ENCODE measurements at regions not wholly inside any gene's neighbourhood (a gene's known extent, or its start where the extent isn't known, plus 50 kb on each side); places are given as distances from the start of the nearest gene placed in this dataset.

DNA sequence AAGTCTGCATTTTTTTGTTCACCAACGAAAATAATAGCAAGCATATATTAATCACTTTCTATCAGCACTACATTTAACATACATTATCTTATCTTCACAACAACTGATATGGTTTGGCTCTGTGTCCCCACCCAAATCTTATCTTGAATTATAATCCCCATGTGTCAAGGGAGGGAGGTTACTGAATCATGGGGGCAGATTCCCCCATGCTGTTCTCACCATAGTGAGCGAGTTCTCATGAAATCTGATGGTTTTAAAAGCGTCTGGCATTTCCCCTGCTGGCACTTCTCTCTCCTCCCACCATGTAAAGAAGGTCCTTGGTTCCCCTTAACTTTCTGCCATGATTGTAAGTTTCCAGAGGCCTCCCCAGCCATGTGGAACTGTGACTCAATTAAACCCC lies 235.7 kb upstream of the RXFP2 start (continued):
- TF ChIP-seq, protein P1, sequence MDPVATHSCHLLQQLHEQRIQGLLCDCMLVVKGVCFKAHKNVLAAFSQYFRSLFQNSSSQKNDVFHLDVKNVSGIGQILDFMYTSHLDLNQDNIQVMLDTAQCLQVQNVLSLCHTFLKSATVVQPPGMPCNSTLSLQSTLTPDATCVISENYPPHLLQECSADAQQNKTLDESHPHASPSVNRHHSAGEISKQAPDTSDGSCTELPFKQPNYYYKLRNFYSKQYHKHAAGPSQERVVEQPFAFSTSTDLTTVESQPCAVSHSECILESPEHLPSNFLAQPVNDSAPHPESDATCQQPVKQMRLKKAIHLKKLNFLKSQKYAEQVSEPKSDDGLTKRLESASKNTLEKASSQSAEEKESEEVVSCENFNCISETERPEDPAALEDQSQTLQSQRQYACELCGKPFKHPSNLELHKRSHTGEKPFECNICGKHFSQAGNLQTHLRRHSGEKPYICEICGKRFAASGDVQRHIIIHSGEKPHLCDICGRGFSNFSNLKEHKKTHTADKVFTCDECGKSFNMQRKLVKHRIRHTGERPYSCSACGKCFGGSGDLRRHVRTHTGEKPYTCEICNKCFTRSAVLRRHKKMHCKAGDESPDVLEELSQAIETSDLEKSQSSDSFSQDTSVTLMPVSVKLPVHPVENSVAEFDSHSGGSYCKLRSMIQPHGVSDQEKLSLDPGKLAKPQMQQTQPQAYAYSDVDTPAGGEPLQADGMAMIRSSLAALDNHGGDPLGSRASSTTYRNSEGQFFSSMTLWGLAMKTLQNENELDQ (CRISPR knock-in tag; IDR thresholded peaks at IDR 0.05; ENCODE audit: borderline replicate concordance) = no peak
- TF ChIP-seq, protein P2, sequence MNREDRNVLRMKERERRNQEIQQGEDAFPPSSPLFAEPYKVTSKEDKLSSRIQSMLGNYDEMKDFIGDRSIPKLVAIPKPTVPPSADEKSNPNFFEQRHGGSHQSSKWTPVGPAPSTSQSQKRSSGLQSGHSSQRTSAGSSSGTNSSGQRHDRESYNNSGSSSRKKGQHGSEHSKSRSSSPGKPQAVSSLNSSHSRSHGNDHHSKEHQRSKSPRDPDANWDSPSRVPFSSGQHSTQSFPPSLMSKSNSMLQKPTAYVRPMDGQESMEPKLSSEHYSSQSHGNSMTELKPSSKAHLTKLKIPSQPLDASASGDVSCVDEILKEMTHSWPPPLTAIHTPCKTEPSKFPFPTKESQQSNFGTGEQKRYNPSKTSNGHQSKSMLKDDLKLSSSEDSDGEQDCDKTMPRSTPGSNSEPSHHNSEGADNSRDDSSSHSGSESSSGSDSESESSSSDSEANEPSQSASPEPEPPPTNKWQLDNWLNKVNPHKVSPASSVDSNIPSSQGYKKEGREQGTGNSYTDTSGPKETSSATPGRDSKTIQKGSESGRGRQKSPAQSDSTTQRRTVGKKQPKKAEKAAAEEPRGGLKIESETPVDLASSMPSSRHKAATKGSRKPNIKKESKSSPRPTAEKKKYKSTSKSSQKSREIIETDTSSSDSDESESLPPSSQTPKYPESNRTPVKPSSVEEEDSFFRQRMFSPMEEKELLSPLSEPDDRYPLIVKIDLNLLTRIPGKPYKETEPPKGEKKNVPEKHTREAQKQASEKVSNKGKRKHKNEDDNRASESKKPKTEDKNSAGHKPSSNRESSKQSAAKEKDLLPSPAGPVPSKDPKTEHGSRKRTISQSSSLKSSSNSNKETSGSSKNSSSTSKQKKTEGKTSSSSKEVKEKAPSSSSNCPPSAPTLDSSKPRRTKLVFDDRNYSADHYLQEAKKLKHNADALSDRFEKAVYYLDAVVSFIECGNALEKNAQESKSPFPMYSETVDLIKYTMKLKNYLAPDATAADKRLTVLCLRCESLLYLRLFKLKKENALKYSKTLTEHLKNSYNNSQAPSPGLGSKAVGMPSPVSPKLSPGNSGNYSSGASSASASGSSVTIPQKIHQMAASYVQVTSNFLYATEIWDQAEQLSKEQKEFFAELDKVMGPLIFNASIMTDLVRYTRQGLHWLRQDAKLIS (CRISPR knock-in tag; IDR thresholded peaks at IDR 0.05) = no peak

DNA sequence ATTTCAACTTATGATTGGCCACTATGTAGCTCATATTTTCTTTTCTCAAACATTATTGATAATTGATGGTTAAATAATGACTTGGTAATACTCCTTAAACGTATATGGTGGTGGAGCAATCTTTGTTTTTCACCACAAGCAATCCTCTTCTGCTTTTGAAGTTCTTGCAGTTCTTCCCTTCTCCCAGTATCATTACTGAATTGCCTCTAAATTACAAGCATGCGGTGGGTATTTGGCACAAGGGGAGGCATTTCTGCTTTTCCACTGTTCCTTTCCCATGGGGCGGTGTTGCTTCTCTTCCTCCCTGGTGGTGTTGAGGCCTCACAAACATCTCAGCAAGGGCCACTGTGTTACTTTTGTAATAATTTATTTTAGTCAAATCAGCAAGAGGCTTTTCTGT lies 234.4 kb upstream of the RXFP2 start:
- in situ Hi-C loops (cut with MboI) = no loop called here
- WGBS (ENCODE audit: insufficient coverage, low coverage, missing lambda C conversion rate) = 3% methylated on average over 3 of the region's 3 CpGs
- no peak overlapping the region for H3K4me2 ChIP-seq (ENCODE audit: insufficient read depth, low read length)
- H4K20me1 ChIP-seq (replicated peaks; ENCODE audit: control insufficient read depth, insufficient read depth, low read length) = no peaks in the 10 kb centered on the region
- FAIRE-seq (no peak), ATAC-seq (no peak), DNase-seq (ENCODE audit: extremely low read depth in 1 of 4, low spot score in 3 of 4) (no peak)
- H3K4me3 ChIP-seq = no peak overlapping the region
- no peaks in the 10 kb centered on the region for H3K27me3 ChIP-seq (ENCODE audit: control insufficient read depth in 2 of 2, insufficient read depth in 2 of 2, low read length in 2 of 2)
- no peak overlapping the region for H2AFZ ChIP-seq (ENCODE audit: low read depth, low read length)
- no peaks in the 10 kb centered on the region for H3K9me1 ChIP-seq (ENCODE audit: control insufficient read depth, insufficient read depth, low read length)
- no peaks in the 10 kb centered on the region for H3K79me2 ChIP-seq (ENCODE audit: control insufficient read depth, insufficient read depth, low read length)
- H3K4me1 ChIP-seq (replicated peaks in 1 of 2; ENCODE audit: control insufficient read depth in 2 of 2, insufficient read depth in 2 of 2, low read length in 2 of 2) = no peaks in the 10 kb centered on the region
- BruUV-seq (replicated peaks) = no TSS peak
- ChIA-PET POLR2A (interaction anchor here (0.8 kb wide), 1 partner anchor 10 kb away, joined by 3 read pairs; no protein-coding TSS in a partner anchor), CTCF (ENCODE audit: low intra/inter-chr PET ratio) (no interaction called here)
- no peaks in the 10 kb centered on the region for H3K36me3 ChIP-seq (ENCODE audit: control insufficient read depth, insufficient read depth, low read length)
- no peak overlapping the region for H3K9ac ChIP-seq (ENCODE audit: insufficient read depth in 1 of 2, low read depth in 2 of 2, low read length in 2 of 2)
- H3K27ac ChIP-seq (ENCODE audit: extremely low read depth, low read depth, low read length) = no peak overlapping the region
- H3K9me3 ChIP-seq (replicated peaks; ENCODE audit: control insufficient read depth, insufficient read depth, low read depth, low read length) = no peaks in the 10 kb centered on the region
- intact Hi-C loops (cut with micrococcal nuclease) = no loop called here
- TF ChIP-seq ZNF143 (CRISPR knock-in tag; IDR thresholded peaks at IDR 0.05) (no peak), ZNF766 (CRISPR knock-in tag; conservative IDR thresholded peaks at IDR 0.05) (no peak), ZNF586 (CRISPR knock-in tag; conservative IDR thresholded peaks at IDR 0.05) (no peak), HMG20A (CRISPR knock-in tag; conservative IDR thresholded peaks at IDR 0.05) (no peak), COPS2 (conservative IDR thresholded peaks at IDR 0.05) (no peak), ZC3H11A (IDR thresholded peaks at IDR 0.05; ENCODE audit: low read depth, low read length) (no peak), ZNF175 (CRISPR knock-in tag; IDR thresholded peaks at IDR 0.05; ENCODE audit: low read depth) (no peak), ZNF384 (IDR thresholded peaks at IDR 0.05; ENCODE audit: low read depth, low read length) (no peak), MTA2 (IDR thresholded peaks at IDR 0.05; ENCODE audit: low read depth) (no peak), SAFB (IDR thresholded peaks at IDR 0.05; ENCODE audit: borderline replicate concordance, low read depth, low read length) (no peak), HOXB6 (CRISPR knock-in tag; IDR thresholded peaks at IDR 0.05; ENCODE audit: borderline replicate concordance) (no peak), CCAR2 (IDR thresholded peaks at IDR 0.05; ENCODE audit: low read depth, low read length) (no peak), BRCA1 (IDR thresholded peaks at IDR 0.05) (no peak), BRCA1 (CRISPR knock-in tag; IDR thresholded peaks at IDR 0.05) (no peak), TCFL5 (CRISPR knock-in tag; conservative IDR thresholded peaks at IDR 0.05) (no peak)

Measured in K562 (cell line).